ENCODE measurements at regions not wholly inside any gene's neighbourhood (a gene's known extent, or its start where the extent isn't known, plus 50 kb on each side); places are given as distances from the start of the nearest gene placed in this dataset.

DNA sequence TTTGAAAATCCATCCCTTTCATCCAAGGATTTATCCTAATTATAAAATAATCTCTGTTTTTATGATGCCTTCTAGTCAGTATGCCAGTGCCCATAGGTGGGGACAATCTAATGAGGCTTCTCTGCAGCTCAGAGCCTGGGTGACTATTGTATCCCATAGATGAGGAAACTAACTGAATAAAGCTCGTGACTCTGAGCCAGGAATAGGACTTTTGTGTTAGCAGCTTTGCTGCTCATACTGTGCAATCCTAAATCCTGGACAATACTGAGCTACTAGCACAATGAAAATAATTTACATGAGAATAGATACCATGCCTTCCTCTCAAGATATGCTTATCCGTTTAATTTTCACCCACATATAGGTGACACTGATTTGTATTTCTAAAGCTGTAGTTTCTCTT lies 443.0 kb downstream of the PLK2 start (continued):
- TF ChIP-seq RXRA (IDR thresholded peaks at IDR 0.05; ENCODE audit: insufficient read depth, low read depth, low read length), result no peak
- TF ChIP-seq TBP (IDR thresholded peaks at IDR 0.05; ENCODE audit: low read depth, low read length), result no peak
- no peak for TF ChIP-seq JUN (IDR thresholded peaks at IDR 0.05; ENCODE audit: low read depth, low read length)
- TF ChIP-seq, protein P1, sequence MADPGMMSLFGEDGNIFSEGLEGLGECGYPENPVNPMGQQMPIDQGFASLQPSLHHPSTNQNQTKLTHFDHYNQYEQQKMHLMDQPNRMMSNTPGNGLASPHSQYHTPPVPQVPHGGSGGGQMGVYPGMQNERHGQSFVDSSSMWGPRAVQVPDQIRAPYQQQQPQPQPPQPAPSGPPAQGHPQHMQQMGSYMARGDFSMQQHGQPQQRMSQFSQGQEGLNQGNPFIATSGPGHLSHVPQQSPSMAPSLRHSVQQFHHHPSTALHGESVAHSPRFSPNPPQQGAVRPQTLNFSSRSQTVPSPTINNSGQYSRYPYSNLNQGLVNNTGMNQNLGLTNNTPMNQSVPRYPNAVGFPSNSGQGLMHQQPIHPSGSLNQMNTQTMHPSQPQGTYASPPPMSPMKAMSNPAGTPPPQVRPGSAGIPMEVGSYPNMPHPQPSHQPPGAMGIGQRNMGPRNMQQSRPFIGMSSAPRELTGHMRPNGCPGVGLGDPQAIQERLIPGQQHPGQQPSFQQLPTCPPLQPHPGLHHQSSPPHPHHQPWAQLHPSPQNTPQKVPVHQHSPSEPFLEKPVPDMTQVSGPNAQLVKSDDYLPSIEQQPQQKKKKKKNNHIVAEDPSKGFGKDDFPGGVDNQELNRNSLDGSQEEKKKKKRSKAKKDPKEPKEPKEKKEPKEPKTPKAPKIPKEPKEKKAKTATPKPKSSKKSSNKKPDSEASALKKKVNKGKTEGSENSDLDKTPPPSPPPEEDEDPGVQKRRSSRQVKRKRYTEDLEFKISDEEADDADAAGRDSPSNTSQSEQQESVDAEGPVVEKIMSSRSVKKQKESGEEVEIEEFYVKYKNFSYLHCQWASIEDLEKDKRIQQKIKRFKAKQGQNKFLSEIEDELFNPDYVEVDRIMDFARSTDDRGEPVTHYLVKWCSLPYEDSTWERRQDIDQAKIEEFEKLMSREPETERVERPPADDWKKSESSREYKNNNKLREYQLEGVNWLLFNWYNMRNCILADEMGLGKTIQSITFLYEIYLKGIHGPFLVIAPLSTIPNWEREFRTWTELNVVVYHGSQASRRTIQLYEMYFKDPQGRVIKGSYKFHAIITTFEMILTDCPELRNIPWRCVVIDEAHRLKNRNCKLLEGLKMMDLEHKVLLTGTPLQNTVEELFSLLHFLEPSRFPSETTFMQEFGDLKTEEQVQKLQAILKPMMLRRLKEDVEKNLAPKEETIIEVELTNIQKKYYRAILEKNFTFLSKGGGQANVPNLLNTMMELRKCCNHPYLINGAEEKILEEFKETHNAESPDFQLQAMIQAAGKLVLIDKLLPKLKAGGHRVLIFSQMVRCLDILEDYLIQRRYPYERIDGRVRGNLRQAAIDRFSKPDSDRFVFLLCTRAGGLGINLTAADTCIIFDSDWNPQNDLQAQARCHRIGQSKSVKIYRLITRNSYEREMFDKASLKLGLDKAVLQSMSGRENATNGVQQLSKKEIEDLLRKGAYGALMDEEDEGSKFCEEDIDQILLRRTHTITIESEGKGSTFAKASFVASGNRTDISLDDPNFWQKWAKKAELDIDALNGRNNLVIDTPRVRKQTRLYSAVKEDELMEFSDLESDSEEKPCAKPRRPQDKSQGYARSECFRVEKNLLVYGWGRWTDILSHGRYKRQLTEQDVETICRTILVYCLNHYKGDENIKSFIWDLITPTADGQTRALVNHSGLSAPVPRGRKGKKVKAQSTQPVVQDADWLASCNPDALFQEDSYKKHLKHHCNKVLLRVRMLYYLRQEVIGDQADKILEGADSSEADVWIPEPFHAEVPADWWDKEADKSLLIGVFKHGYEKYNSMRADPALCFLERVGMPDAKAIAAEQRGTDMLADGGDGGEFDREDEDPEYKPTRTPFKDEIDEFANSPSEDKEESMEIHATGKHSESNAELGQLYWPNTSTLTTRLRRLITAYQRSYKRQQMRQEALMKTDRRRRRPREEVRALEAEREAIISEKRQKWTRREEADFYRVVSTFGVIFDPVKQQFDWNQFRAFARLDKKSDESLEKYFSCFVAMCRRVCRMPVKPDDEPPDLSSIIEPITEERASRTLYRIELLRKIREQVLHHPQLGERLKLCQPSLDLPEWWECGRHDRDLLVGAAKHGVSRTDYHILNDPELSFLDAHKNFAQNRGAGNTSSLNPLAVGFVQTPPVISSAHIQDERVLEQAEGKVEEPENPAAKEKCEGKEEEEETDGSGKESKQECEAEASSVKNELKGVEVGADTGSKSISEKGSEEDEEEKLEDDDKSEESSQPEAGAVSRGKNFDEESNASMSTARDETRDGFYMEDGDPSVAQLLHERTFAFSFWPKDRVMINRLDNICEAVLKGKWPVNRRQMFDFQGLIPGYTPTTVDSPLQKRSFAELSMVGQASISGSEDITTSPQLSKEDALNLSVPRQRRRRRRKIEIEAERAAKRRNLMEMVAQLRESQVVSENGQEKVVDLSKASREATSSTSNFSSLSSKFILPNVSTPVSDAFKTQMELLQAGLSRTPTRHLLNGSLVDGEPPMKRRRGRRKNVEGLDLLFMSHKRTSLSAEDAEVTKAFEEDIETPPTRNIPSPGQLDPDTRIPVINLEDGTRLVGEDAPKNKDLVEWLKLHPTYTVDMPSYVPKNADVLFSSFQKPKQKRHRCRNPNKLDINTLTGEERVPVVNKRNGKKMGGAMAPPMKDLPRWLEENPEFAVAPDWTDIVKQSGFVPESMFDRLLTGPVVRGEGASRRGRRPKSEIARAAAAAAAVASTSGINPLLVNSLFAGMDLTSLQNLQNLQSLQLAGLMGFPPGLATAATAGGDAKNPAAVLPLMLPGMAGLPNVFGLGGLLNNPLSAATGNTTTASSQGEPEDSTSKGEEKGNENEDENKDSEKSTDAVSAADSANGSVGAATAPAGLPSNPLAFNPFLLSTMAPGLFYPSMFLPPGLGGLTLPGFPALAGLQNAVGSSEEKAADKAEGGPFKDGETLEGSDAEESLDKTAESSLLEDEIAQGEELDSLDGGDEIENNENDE (IDR thresholded peaks at IDR 0.05; ENCODE audit: insufficient replicate concordance, low read length), result no peak

Data from H1 (cell line).